Type B pancreatic cell (in vitro differentiated cells): ENCODE measurements at regions not wholly inside any gene's neighbourhood (a gene's known extent, or its start where the extent isn't known, plus 50 kb on each side); places are given as distances from the start of the nearest gene placed in this dataset.

ENCODE experiments used
- DNase-seq: peaks from one replicate; pipeline ENCODE4 v3.0.0; 2021; ENCODE audit warnings: mixed read lengths; ENCODE audit not compliant: unreplicated experiment; ENCODE audit errors: extremely low spot score
- H3K27ac Mint-ChIP-seq: 2 replicates; pipeline ENCODE4 v1.8.0; 2021; ENCODE audit warnings: mild to moderate bottlenecking, mixed read lengths
- H3K27me3 Mint-ChIP-seq: 2 replicates; pipeline ENCODE4 v1.8.0; 2021; ENCODE audit warnings: mixed read lengths
- H3K36me3 Mint-ChIP-seq: 2 replicates; pipeline ENCODE4 v1.8.0; 2021; ENCODE audit warnings: mixed read lengths
- H3K4me1 Mint-ChIP-seq: one replicate; pipeline ENCODE4 v1.8.0; 2021; ENCODE audit warnings: mixed read lengths; ENCODE audit not compliant: unreplicated experiment
- H3K4me3 Mint-ChIP-seq: 2 replicates; pipeline ENCODE4 v1.8.0; 2021; ENCODE audit warnings: mild to moderate bottlenecking, mixed read lengths
- H3K9me3 Mint-ChIP-seq: 2 replicates; pipeline ENCODE4 v1.8.0; 2021; ENCODE audit warnings: mixed read lengths
- CTCF ChIP-seq: fragments of 200-600 bp; sonication (generic); conservative IDR thresholded peaks from 2 replicates; pipeline ENCODE4 v1.5.0; 2021; ENCODE audit warnings: antibody characterized with exemption, mild to moderate bottlenecking

GRCh38 chr12:115362339-115362976, 678.5 kb upstream of the TBX3 start:
- TF ChIP-seq CTCF = no peak
- H3K27ac Mint-ChIP-seq = no peak overlapping the region
- no peaks in the 10 kb centered on the region for H3K27me3 Mint-ChIP-seq
- peaks cover 14% of the 10 kb centered on the region for H3K4me1 Mint-ChIP-seq
- no peak for DNase-seq
- H3K9me3 Mint-ChIP-seq = peaks cover 10% of the 10 kb centered on the region
- no peak overlapping the region for H3K4me3 Mint-ChIP-seq
- H3K36me3 Mint-ChIP-seq = peaks cover 9% of the 10 kb centered on the region

DNA sequence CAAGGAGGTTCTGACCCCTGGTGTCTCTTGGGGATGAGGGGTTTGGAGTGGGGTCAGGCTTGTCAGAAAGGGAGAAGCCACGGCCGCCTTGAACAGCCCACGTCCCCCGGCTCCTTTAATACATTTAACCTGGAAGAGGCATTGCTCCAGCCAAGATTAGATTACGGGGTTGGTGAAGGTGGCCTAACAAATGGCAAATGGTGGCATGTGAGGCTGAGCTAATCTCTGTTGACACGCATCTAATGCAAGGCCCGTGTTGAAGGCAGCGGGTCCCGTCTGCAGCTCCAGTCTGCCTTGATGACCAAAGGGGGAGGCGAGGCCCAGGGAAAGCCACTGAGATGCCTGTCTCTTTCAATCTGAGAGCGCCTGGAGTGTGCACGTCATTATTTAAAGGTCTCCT, 673.7 kb upstream of the TBX3 start:
- no peak overlapping the region for H3K27ac Mint-ChIP-seq
- DNase-seq = no peak
- H3K4me3 Mint-ChIP-seq = no peak overlapping the region
- TF ChIP-seq CTCF = no peak
- peaks cover 17% of the 10 kb centered on the region for H3K4me1 Mint-ChIP-seq
- H3K9me3 Mint-ChIP-seq = peaks cover 4% of the 10 kb centered on the region
- no peaks in the 10 kb centered on the region for H3K27me3 Mint-ChIP-seq
- no peaks in the 10 kb centered on the region for H3K36me3 Mint-ChIP-seq

DNA sequence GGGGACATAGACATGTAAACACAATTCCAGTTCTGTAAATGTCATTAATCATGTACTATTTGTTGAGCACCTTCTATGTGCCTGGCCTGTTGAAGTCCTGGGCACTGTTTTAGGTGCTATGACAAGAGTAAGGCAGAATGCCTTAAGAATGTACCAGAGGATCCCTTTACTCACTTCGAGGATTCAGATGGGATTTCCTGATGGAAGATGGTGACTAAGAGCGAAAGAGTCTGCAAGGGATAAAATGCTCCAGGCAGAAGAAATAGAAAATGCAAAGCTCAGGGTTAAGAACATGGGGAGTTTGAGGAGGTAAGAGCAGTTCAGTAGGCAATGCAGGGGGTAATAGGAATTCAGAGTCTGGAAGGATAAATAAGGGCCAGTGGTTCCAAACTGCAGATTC, 671.3 kb upstream of the TBX3 start:
- peaks cover 4% of the 10 kb centered on the region for H3K9me3 Mint-ChIP-seq
- no peak for DNase-seq
- TF ChIP-seq CTCF = no peak
- H3K4me3 Mint-ChIP-seq = no peak overlapping the region
- H3K27ac Mint-ChIP-seq = no peak overlapping the region
- H3K27me3 Mint-ChIP-seq = no peaks in the 10 kb centered on the region
- no peaks in the 10 kb centered on the region for H3K36me3 Mint-ChIP-seq
- peaks cover 17% of the 10 kb centered on the region for H3K4me1 Mint-ChIP-seq

DNA sequence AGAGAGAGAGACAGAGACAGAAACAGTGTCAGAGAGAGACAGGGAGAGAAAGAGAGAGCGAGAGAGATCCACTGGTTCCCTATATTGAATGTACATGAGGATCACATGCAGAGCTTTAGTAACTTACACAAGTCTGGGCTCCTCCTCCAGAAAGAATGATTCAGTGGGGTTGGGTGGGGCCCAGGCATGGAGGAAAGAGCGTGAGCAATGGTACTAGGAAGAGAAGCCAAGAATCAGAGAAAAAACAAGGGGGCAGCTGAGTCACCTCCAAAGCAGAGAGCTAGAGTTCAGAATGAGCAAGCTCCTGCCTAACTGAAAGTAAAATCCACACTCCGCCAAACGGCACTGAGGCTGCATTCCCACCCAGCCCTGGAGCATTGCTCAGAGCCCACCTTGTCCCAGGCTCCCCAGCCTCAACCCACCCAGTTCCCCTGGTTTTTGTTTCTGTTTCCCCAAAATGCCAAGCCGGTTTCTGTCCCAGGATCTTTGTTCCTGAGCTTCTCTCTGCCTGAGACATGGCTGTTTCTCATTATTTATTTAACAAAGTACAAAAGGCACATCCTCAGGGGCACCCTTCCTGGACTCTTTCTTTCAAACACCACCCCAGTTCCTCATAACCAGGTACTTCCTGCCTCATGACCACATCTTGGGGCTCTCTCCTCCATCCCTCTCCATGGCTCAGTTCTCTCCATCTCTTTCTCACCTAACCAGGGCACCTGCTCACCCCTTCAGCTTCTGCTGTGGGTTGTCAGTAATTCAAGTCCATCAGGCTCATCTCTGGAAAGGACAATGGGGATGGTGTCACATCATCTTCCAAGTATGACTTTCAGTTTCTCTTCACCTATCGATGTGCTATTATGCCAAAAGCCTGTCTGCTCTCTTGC, 670.3 kb upstream of the TBX3 start:
- Mint-ChIP-seq H3K9me3 (peaks cover 4% of the 10 kb centered on the region), H3K27ac (peak overlapping the region; percentile 90), H3K4me3 (peak overlapping the region; percentile 69), H3K36me3 (no peaks in the 10 kb centered on the region), H3K27me3 (no peaks in the 10 kb centered on the region), H3K4me1 (peaks cover 25% of the 10 kb centered on the region)
- TF ChIP-seq CTCF = no peak
- DNase-seq = no peak

DNA sequence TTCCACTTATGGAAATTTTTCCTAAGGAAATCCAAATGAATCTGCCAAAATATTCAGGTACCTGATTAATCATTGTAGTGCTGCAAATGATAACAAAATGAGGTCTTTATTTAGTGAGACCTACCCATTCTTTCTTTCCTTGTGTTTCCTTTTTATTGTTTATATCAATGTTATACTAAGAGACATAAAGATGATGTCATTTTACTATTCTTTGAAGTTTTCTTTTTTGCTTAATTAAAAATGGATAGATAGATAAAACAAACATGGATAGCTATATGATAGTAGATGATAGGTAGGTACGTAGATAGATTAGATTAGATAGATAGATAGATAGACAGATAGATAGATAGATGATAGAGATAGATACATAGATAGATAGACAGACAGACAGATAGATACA, 669.5 kb upstream of the TBX3 start:
- H3K4me1 Mint-ChIP-seq = peaks cover 22% of the 10 kb centered on the region
- TF ChIP-seq CTCF = no peak
- no peak overlapping the region for H3K27ac Mint-ChIP-seq
- DNase-seq = no peak
- peaks cover 1% of the 10 kb centered on the region for H3K9me3 Mint-ChIP-seq
- H3K36me3 Mint-ChIP-seq = no peaks in the 10 kb centered on the region
- no peaks in the 10 kb centered on the region for H3K27me3 Mint-ChIP-seq
- no peak overlapping the region for H3K4me3 Mint-ChIP-seq
